Nephron (organoid): ENCODE measurements at regions not wholly inside any gene's neighbourhood (a gene's known extent, or its start where the extent isn't known, plus 50 kb on each side); places are given as distances from the start of the nearest gene placed in this dataset.

ENCODE experiments used
- H3K27ac Mint-ChIP-seq, 3 experiments: 2 replicates each; pipeline ENCODE4 v1.8.0; 2020; ENCODE audit warnings: mixed read lengths in 3 of 3, mild to moderate bottlenecking in 2 of 3, moderate library complexity in 1 of 3
- H3K27me3 Mint-ChIP-seq: 2 replicates; pipeline ENCODE4 v1.8.0; 2021; ENCODE audit warnings: low read depth, mild to moderate bottlenecking, moderate library complexity, mixed read lengths
- H3K36me3 Mint-ChIP-seq: 2 replicates; pipeline ENCODE4 v1.8.0; 2020; ENCODE audit warnings: low read depth, mixed read lengths
- H3K4me1 Mint-ChIP-seq: 2 replicates; pipeline ENCODE4 v1.8.0; 2020; ENCODE audit warnings: mixed read lengths
- H3K4me3 Mint-ChIP-seq, 3 experiments: 2 replicates each; pipeline ENCODE4 v1.8.0; 2020; ENCODE audit warnings: mild to moderate bottlenecking in 3 of 3, mixed read lengths in 3 of 3, moderate library complexity in 2 of 3
- H3K9me3 Mint-ChIP-seq: 2 replicates; pipeline ENCODE4 v1.8.0; 2020; ENCODE audit warnings: mixed read lengths
- TF ChIP-seq, protein P1 (sequence below), 3 experiments: fragments of 200-600 bp; sonication (generic); IDR thresholded peaks; one replicate each; pipeline ENCODE4 v1.5.0; 2021; ENCODE audit warnings: antibody characterized with exemption in 3 of 3; ENCODE audit not compliant: unreplicated experiment in 3 of 3

GRCh38 chr20:16806886-16807285, 58.7 kb downstream of the OTOR start:
- Mint-ChIP-seq H3K9me3 (no peaks in the 10 kb centered on the region), H3K4me3 (no peak overlapping the region), H3K27ac (no peak overlapping the region), H3K36me3 (no peaks in the 10 kb centered on the region), H3K4me1 (peaks cover 30% of the 10 kb centered on the region), H3K27me3 (peaks cover 21% of the 10 kb centered on the region)
- TF ChIP-seq, protein P1, sequence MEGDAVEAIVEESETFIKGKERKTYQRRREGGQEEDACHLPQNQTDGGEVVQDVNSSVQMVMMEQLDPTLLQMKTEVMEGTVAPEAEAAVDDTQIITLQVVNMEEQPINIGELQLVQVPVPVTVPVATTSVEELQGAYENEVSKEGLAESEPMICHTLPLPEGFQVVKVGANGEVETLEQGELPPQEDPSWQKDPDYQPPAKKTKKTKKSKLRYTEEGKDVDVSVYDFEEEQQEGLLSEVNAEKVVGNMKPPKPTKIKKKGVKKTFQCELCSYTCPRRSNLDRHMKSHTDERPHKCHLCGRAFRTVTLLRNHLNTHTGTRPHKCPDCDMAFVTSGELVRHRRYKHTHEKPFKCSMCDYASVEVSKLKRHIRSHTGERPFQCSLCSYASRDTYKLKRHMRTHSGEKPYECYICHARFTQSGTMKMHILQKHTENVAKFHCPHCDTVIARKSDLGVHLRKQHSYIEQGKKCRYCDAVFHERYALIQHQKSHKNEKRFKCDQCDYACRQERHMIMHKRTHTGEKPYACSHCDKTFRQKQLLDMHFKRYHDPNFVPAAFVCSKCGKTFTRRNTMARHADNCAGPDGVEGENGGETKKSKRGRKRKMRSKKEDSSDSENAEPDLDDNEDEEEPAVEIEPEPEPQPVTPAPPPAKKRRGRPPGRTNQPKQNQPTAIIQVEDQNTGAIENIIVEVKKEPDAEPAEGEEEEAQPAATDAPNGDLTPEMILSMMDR (IDR thresholded peaks at IDR 0.05; ENCODE audit: unreplicated experiment in 3 of 3) = no peak

GRCh38 chr20:16808796-16809195, 60.6 kb downstream of the OTOR start:
- no peaks in the 10 kb centered on the region for H3K9me3 Mint-ChIP-seq
- H3K4me3 Mint-ChIP-seq = no peak overlapping the region
- no peaks in the 10 kb centered on the region for H3K36me3 Mint-ChIP-seq
- TF ChIP-seq, protein P1 (IDR thresholded peaks at IDR 0.05; ENCODE audit: unreplicated experiment in 3 of 3) = no peak
- no peak overlapping the region for H3K27ac Mint-ChIP-seq
- peaks cover 26% of the 10 kb centered on the region for H3K4me1 Mint-ChIP-seq
- H3K27me3 Mint-ChIP-seq = peaks cover 14% of the 10 kb centered on the region

GRCh38 chr20:16810216-16810615, 62.1 kb downstream of the OTOR start:
- H3K27ac Mint-ChIP-seq = no peak overlapping the region
- H3K4me3 Mint-ChIP-seq = no peak overlapping the region
- TF ChIP-seq, protein P1 (IDR thresholded peaks at IDR 0.05; ENCODE audit: unreplicated experiment in 3 of 3) = no peak

DNA sequence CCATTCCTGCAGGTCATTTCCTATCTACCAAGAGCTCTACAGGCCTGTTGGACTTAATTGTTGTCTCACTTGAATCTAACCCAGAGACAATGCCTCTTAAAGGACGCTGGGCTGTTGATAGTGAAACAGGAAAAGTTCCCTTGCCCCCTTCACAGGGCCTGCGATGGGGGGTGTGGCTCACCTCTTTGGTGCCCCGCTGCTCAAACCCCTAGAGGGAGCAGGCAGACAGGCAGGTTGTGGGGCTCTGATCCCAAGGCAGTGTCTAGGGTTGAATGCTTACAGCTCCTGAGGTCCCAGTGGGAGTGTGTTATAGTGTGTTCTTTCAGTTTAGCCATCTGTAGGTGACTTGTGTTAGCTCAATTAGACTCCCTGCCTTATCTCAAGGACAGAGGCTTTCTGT, 68.0 kb downstream of the OTOR start:
- no peaks in the 10 kb centered on the region for H3K4me1 Mint-ChIP-seq
- no peaks in the 10 kb centered on the region for H3K9me3 Mint-ChIP-seq
- H3K27me3 Mint-ChIP-seq = peaks cover 13% of the 10 kb centered on the region
- no peak overlapping the region for H3K27ac Mint-ChIP-seq
- TF ChIP-seq, protein P1 (IDR thresholded peaks at IDR 0.05; ENCODE audit: unreplicated experiment in 3 of 3) = no peak
- H3K4me3 Mint-ChIP-seq = no peak overlapping the region
- no peaks in the 10 kb centered on the region for H3K36me3 Mint-ChIP-seq

More at GRCh38 chr20:16810216-16810615, 62.1 kb downstream of the OTOR start:
- H3K36me3 Mint-ChIP-seq = no peaks in the 10 kb centered on the region
- peaks cover 17% of the 10 kb centered on the region for H3K4me1 Mint-ChIP-seq
- no peaks in the 10 kb centered on the region for H3K9me3 Mint-ChIP-seq
- H3K27me3 Mint-ChIP-seq = peaks cover 4% of the 10 kb centered on the region

- Mint-ChIP-seq H3K9me3 (peaks cover 21% of the 10 kb centered on the region), H3K27me3 (peaks cover 16% of the 10 kb centered on the region), H3K4me3 (no peak overlapping the region), H3K4me1 (no peaks in the 10 kb centered on the region), H3K27ac (no peak overlapping the region), H3K36me3 (no peaks in the 10 kb centered on the region)
- TF ChIP-seq, protein P1 (IDR thresholded peaks at IDR 0.05; ENCODE audit: unreplicated experiment in 3 of 3) = no peak
Observed at GRCh38 chr20:16819483-16819882, 71.3 kb downstream of the OTOR start.

DNA sequence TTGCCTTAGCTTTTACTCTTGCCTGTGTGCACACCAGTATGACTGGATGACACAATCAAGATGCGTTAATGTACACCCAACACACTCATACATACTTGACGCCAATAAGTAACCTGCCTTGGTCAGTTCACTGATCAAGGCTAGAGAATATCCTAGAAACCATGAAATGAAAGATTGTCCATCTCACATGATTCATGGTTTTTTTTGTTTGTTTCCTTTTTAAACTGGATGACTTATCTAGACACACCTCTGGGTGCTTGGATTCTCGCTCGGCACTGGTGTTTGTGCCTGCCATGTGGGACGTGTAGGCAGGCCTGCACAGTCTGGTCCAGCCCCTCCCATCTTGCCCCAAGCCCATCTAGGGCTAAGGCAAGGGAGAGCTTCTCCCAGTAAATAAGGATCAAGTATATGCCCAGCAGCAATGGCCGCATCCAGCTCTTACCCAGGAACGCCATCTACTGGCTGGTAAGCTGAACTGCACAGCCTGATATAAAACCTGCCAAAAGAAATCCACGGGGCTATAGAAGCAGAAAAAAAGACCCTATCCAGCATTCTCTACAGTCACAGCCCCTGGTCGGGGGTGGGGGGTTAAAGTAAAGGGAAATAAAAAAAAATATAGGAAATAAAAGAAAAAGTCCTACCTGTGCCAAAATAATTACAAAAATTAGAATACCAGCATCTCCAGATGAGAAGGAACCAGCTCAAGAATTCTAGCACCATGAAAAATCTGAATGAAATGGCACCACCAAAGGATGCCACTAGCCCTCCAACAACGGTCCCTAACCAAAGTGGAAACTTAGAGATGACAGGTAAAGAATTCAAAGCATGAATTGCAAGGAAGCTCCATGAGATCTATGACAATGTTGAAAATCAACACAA, 73.3 kb downstream of the OTOR start:
- Mint-ChIP-seq H3K9me3 (peaks cover 28% of the 10 kb centered on the region), H3K27ac (no peak overlapping the region), H3K27me3 (peaks cover 12% of the 10 kb centered on the region), H3K36me3 (no peaks in the 10 kb centered on the region), H3K4me1 (no peaks in the 10 kb centered on the region), H3K4me3 (no peak overlapping the region)
- TF ChIP-seq, protein P1 (IDR thresholded peaks at IDR 0.05; ENCODE audit: unreplicated experiment in 3 of 3) = peak; percentile 57 to 67 (median 61)
